ENCODE measurements at regions not wholly inside any gene's neighbourhood (a gene's known extent, or its start where the extent isn't known, plus 50 kb on each side); places are given as distances from the start of the nearest gene placed in this dataset.
A peak's percentile ranks its signal among the peaks of the same experiment; 100 is the strongest.

GRCh38 chr14:100674897-100675619, 51.6 kb upstream of the DLK1 start:
- peak; percentile 54 for DNase-seq

GRCh38 chr14:100675699-100676684, 50.7 kb upstream of the DLK1 start:
- no peak for DNase-seq

Data from COR-L47 (cell line).